ENCODE measurements at regions not wholly inside any gene's neighbourhood (a gene's known extent, or its start where the extent isn't known, plus 50 kb on each side); places are given as distances from the start of the nearest gene placed in this dataset.

GRCh38 chr11:11177156-11177808 lies 175.8 kb downstream of the CSNK2A3 start:
- no peak for DNase-seq (ENCODE audit: low read depth in 3 of 3)

- DNase-seq (ENCODE audit: low read depth in 3 of 3) = no peak
Measured at GRCh38 chr11:11173316-11174025, 179.6 kb downstream of the CSNK2A3 start.

GRCh38 chr11:11171854-11172253 lies 181.2 kb downstream of the CSNK2A3 start:
- no peak for DNase-seq (ENCODE audit: low read depth in 3 of 3)

- DNase-seq (ENCODE audit: low read depth in 3 of 3) = no peak
Measured at GRCh38 chr11:11171285-11171684, 181.8 kb downstream of the CSNK2A3 start.

- no peak for DNase-seq (ENCODE audit: low read depth in 3 of 3)
Measured at GRCh38 chr11:11170352-11171084, 182.5 kb downstream of the CSNK2A3 start.

- no peak for DNase-seq (ENCODE audit: low read depth in 3 of 3)
Measured at GRCh38 chr11:11169715-11170351, 183.2 kb downstream of the CSNK2A3 start.

GRCh38 chr11:11167806-11168205 lies 185.2 kb downstream of the CSNK2A3 start:
- no peak for DNase-seq (ENCODE audit: low read depth in 3 of 3)

GRCh38 chr11:11164334-11164690 lies 188.7 kb downstream of the CSNK2A3 start:
- DNase-seq (ENCODE audit: low read depth in 3 of 3) = no peak

- DNase-seq (ENCODE audit: low read depth in 3 of 3) = no peak
Measured at GRCh38 chr11:11163669-11164333, 189.2 kb downstream of the CSNK2A3 start.

GRCh38 chr11:11163236-11163635 lies 189.8 kb downstream of the CSNK2A3 start:
- DNase-seq (ENCODE audit: low read depth in 3 of 3) = no peak

- no peak for DNase-seq (ENCODE audit: low read depth in 3 of 3)
Measured at GRCh38 chr11:11157185-11157584, 195.9 kb downstream of the CSNK2A3 start.

- peak; percentile 26 to 45 (median 40) for DNase-seq (ENCODE audit: low read depth in 3 of 3)
Measured at GRCh38 chr11:11155962-11156815, 196.9 kb downstream of the CSNK2A3 start.

- no peak for DNase-seq (ENCODE audit: low read depth in 3 of 3)
Measured at GRCh38 chr11:11152877-11153276, 200.2 kb downstream of the CSNK2A3 start.

GRCh38 chr11:11149671-11150459 lies 203.2 kb downstream of the CSNK2A3 start:
- no peak for DNase-seq (ENCODE audit: low read depth in 3 of 3)

GRCh38 chr11:11148596-11148995 lies 204.5 kb downstream of the CSNK2A3 start:
- DNase-seq (ENCODE audit: low read depth in 3 of 3) = no peak

GRCh38 chr11:11148104-11148509 lies 204.9 kb downstream of the CSNK2A3 start:
- DNase-seq (ENCODE audit: low read depth in 3 of 3) = no peak

- no peak for DNase-seq (ENCODE audit: low read depth in 3 of 3)
Measured at GRCh38 chr11:11146830-11147229, 206.2 kb downstream of the CSNK2A3 start.

GRCh38 chr11:11143849-11144248 lies 209.2 kb downstream of the CSNK2A3 start:
- no peak for DNase-seq (ENCODE audit: low read depth in 3 of 3)

GRCh38 chr11:11142430-11142829 lies 210.6 kb downstream of the CSNK2A3 start:
- no peak for DNase-seq (ENCODE audit: low read depth in 3 of 3)

GRCh38 chr11:11141065-11141464 lies 212.0 kb downstream of the CSNK2A3 start:
- no peak for DNase-seq (ENCODE audit: low read depth in 3 of 3)
